Body of pancreas (tissue), 4 donors: ENCODE measurements at regions not wholly inside any gene's neighbourhood (a gene's known extent, or its start where the extent isn't known, plus 50 kb on each side); places are given as distances from the start of the nearest gene placed in this dataset.

Experiments
- POLR2A ChIP-seq, 3 donors: fragments of 450-650 bp; IDR thresholded peaks; one replicate each; pipeline ENCODE4 v1.6.1; 2016; ENCODE audit warnings: antibody characterized with exemption in 3 of 3, mild to moderate bottlenecking in 2 of 3
- TF ChIP-seq, protein P1 (sequence below), 7 experiments: fragments of 450-650 bp in 4 of 7; fragments of 200-600 bp in 3 of 7; sonication (generic) in 3 of 7; IDR thresholded peaks; one replicate each; pipeline ENCODE4 v1.5.1; 2016 to 2019; ENCODE audit warnings: antibody characterized with exemption in 7 of 7

- TF ChIP-seq, protein P1, sequence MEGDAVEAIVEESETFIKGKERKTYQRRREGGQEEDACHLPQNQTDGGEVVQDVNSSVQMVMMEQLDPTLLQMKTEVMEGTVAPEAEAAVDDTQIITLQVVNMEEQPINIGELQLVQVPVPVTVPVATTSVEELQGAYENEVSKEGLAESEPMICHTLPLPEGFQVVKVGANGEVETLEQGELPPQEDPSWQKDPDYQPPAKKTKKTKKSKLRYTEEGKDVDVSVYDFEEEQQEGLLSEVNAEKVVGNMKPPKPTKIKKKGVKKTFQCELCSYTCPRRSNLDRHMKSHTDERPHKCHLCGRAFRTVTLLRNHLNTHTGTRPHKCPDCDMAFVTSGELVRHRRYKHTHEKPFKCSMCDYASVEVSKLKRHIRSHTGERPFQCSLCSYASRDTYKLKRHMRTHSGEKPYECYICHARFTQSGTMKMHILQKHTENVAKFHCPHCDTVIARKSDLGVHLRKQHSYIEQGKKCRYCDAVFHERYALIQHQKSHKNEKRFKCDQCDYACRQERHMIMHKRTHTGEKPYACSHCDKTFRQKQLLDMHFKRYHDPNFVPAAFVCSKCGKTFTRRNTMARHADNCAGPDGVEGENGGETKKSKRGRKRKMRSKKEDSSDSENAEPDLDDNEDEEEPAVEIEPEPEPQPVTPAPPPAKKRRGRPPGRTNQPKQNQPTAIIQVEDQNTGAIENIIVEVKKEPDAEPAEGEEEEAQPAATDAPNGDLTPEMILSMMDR (IDR thresholded peaks at IDR 0.05): no peak
- no peak for TF ChIP-seq POLR2A (IDR thresholded peaks at IDR 0.05)
Observed at GRCh38 chr7:84605301-84605700, 410.7 kb upstream of the SEMA3A start.
